OCI-LY7 (cell line): ENCODE measurements at regions not wholly inside any gene's neighbourhood (a gene's known extent, or its start where the extent isn't known, plus 50 kb on each side); places are given as distances from the start of the nearest gene placed in this dataset.

Experiments
- EZH2phosphoT487 ChIP-seq: fragments of 200-600 bp; sonication (generic); IDR thresholded peaks from 2 replicates; pipeline ENCODE4 v1.6.1; 2018; ENCODE audit warnings: low read depth, borderline replicate concordance, mild to moderate bottlenecking, mixed run types, antibody characterized with exemption, low read length, moderate library complexity, mixed read lengths
- TF ChIP-seq, protein P1 (sequence below): fragments of 200-600 bp; sonication (generic); conservative IDR thresholded peaks from 2 replicates; pipeline ENCODE4 v1.5.1; 2014; ENCODE audit warnings: mild to moderate bottlenecking, antibody characterized with exemption, low read length, moderate library complexity, mixed read lengths

DNA sequence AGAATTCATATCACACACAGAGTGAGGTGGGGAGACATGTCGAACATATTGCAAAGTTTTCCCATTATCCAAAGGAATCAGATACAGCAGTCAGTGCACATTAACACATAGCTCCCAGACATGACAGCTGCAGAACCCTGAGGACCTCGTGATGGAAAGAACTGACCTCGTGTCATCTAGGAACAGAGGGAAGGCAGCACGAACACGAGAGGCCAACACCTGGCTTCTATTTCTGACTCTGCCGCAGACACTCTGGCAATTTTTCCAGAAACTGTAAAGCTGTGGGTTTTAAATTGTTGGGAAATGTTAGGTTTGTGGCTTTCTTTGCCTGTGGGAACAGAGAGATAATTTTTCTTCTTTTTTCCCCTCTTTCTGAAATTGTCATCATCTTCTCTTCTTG, 315.0 kb upstream of the PIK3R1 start:
- TF ChIP-seq, protein P1, sequence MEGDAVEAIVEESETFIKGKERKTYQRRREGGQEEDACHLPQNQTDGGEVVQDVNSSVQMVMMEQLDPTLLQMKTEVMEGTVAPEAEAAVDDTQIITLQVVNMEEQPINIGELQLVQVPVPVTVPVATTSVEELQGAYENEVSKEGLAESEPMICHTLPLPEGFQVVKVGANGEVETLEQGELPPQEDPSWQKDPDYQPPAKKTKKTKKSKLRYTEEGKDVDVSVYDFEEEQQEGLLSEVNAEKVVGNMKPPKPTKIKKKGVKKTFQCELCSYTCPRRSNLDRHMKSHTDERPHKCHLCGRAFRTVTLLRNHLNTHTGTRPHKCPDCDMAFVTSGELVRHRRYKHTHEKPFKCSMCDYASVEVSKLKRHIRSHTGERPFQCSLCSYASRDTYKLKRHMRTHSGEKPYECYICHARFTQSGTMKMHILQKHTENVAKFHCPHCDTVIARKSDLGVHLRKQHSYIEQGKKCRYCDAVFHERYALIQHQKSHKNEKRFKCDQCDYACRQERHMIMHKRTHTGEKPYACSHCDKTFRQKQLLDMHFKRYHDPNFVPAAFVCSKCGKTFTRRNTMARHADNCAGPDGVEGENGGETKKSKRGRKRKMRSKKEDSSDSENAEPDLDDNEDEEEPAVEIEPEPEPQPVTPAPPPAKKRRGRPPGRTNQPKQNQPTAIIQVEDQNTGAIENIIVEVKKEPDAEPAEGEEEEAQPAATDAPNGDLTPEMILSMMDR = no peak
- TF ChIP-seq EZH2phosphoT487 = no peak
